ENCODE measurements at regions not wholly inside any gene's neighbourhood (a gene's known extent, or its start where the extent isn't known, plus 50 kb on each side); places are given as distances from the start of the nearest gene placed in this dataset.

DNA sequence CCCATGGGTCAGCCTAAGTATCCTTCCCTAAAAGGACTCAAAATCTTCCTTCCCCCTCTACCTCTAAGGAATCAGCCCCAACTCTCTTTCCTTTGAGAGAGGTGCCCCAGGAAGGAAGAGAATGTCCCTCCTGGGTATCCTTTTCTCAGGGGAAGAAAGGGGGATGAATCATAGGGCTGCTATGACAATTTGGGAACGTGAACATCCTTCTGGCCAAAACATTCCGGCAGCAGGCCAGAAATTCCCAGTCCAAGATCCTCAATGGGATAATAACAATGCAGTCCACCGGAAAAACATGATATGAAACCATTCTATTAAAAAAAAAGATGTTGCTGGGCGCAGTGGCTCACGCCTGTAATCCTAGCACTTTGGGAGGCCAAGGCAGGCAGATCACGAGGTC, 50.8 kb upstream of the CACNA2D3 start:
- H3K9me3 Mint-ChIP-seq: peaks cover 5% of the 10 kb centered on the region

DNA sequence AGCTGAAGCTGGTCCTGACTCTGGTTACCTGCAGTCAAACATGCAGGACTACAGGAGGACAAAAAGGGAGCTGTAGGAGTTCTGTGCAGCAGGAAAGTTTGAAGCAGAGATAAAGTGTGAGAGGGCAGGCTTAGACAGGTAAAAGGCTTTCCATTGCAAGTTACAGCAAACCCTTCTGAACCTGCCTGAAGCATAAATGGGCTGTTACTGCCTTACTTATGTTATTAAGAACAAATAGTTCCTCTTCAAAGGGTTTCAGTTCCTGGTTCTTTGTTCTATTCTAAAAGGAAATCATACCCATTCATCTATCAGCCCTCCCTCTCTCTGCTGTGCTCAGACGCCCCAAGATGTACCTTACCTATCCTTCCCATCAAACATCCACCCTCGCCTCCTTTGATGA, 52.4 kb upstream of the CACNA2D3 start:
- peaks cover 2% of the 10 kb centered on the region for H3K9me3 Mint-ChIP-seq
- DNase-seq (ENCODE audit: low spot score in 2 of 2): no peak

More for the DNA sequence above, 50.8 kb upstream of the CACNA2D3 start:
- Mint-ChIP-seq H3K4me3 (no peak overlapping the region), H3K27ac (no peak overlapping the region), H3K36me3 (no peaks in the 10 kb centered on the region), H3K4me1 (no peaks in the 10 kb centered on the region)
- DNase-seq (ENCODE audit: low spot score in 2 of 2) (no peak), ATAC-seq (no peak)

GRCh38 chr3:54067055-54067698, 55.2 kb upstream of the CACNA2D3 start:
- no peak for ATAC-seq
- Mint-ChIP-seq H3K4me1 (no peaks in the 10 kb centered on the region), H3K9me3 (peaks cover 2% of the 10 kb centered on the region), H3K4me3 (no peak overlapping the region), H3K27ac (no peak overlapping the region), H3K36me3 (no peaks in the 10 kb centered on the region)
- DNase-seq (ENCODE audit: low spot score in 2 of 2): no peak

More for the DNA sequence above, 52.4 kb upstream of the CACNA2D3 start:
- Mint-ChIP-seq H3K4me3 (no peak overlapping the region), H3K27ac (no peak overlapping the region), H3K4me1 (no peaks in the 10 kb centered on the region), H3K36me3 (no peaks in the 10 kb centered on the region)
- no peak for ATAC-seq

GRCh38 chr3:54066253-54066652, 56.1 kb upstream of the CACNA2D3 start:
- H3K4me1 Mint-ChIP-seq: no peaks in the 10 kb centered on the region
- peaks cover 2% of the 10 kb centered on the region for H3K9me3 Mint-ChIP-seq
- DNase-seq (ENCODE audit: low spot score in 2 of 2) (no peak), ATAC-seq (no peak)
- no peak overlapping the region for H3K27ac Mint-ChIP-seq
- no peak overlapping the region for H3K4me3 Mint-ChIP-seq
- H3K36me3 Mint-ChIP-seq: no peaks in the 10 kb centered on the region

GRCh38 chr3:54065586-54065985, 56.8 kb upstream of the CACNA2D3 start:
- Mint-ChIP-seq H3K27ac (no peak overlapping the region), H3K36me3 (no peaks in the 10 kb centered on the region), H3K4me3 (no peak overlapping the region), H3K9me3 (no peaks in the 10 kb centered on the region), H3K4me1 (no peaks in the 10 kb centered on the region)
- DNase-seq (ENCODE audit: low spot score in 2 of 2): no peak
- no peak for ATAC-seq

DNA sequence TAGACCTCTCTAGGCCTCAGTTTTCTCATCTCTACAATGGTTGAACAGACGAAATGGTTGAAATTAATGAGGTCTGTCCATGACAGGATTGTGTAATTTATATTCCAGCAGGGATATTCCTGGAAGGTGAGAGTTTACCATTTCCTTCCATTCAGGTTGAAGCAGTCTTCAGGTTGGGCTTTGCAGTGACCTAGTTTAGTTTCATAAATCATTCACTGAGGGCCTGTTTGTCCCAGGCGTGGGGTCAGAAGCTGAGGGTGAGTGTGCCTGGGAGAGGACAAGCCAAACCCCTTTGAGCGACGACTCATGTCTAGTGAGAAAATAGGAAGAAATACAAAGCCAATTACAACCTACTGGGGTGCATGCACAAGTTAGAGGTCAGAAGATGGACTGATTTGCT, 57.2 kb upstream of the CACNA2D3 start:
- Mint-ChIP-seq H3K4me1 (no peaks in the 10 kb centered on the region), H3K27ac (no peak overlapping the region), H3K36me3 (no peaks in the 10 kb centered on the region), H3K4me3 (no peak overlapping the region), H3K9me3 (no peaks in the 10 kb centered on the region)
- DNase-seq (ENCODE audit: low spot score in 2 of 2): no peak
- ATAC-seq: no peak

DNA sequence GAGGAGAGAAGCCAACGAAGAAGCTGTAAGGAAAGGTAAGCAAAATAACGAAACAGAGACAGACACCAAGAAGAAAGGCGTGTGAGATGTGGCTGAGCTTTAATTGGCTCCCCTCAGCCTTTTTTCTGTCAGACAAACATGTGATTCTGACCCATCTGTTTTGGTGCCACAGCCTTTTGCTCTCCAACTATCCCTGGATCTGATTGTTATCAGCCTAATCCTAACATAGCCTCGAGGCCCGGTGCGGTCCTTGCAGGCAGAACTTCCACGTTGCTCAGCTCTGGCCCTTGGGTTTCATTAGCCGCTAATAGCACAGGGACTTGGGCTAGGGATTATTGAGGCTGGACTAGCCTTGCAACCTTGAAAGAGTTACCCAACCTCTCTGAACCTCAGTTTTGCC, 57.9 kb upstream of the CACNA2D3 start:
- H3K36me3 Mint-ChIP-seq: no peaks in the 10 kb centered on the region
- DNase-seq (ENCODE audit: low spot score in 2 of 2): no peak
- no peak overlapping the region for H3K4me3 Mint-ChIP-seq
- H3K27ac Mint-ChIP-seq: no peak overlapping the region
- H3K9me3 Mint-ChIP-seq: no peaks in the 10 kb centered on the region
- no peaks in the 10 kb centered on the region for H3K4me1 Mint-ChIP-seq
- ATAC-seq: no peak

DNA sequence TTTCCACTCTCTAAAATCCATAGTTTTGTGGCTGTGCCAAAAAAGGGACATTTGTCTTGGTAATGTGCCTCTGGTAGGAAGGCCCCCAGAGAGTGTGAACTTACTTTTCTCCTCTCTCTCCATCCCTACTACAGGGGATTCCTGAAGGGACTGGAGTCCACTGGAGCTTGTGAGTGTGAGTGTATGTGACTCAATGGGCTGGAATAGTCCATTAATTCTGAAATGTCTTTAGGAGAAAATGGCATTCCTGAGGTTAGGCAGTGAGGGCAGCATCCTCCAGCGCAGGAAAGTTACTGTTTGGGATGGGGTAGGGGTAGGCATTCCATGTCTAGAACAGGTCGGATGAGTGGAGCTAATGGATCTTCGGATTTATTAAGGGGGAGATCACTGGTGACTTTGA, 59.8 kb upstream of the CACNA2D3 start:
- H3K9me3 Mint-ChIP-seq: no peaks in the 10 kb centered on the region

GRCh38 chr3:54056521-54056920, 65.8 kb upstream of the CACNA2D3 start:
- Mint-ChIP-seq H3K4me1 (no peaks in the 10 kb centered on the region), H3K27ac (no peak overlapping the region), H3K9me3 (no peaks in the 10 kb centered on the region), H3K4me3 (no peak overlapping the region), H3K36me3 (no peaks in the 10 kb centered on the region)
- no peak for DNase-seq (ENCODE audit: low spot score in 2 of 2)
- no peak for ATAC-seq

More for the DNA sequence above, 59.8 kb upstream of the CACNA2D3 start:
- no peak overlapping the region for H3K4me3 Mint-ChIP-seq
- no peaks in the 10 kb centered on the region for H3K36me3 Mint-ChIP-seq
- H3K27ac Mint-ChIP-seq: no peak overlapping the region
- no peaks in the 10 kb centered on the region for H3K4me1 Mint-ChIP-seq
- ATAC-seq: no peak
- DNase-seq (ENCODE audit: low spot score in 2 of 2): no peak

DNA sequence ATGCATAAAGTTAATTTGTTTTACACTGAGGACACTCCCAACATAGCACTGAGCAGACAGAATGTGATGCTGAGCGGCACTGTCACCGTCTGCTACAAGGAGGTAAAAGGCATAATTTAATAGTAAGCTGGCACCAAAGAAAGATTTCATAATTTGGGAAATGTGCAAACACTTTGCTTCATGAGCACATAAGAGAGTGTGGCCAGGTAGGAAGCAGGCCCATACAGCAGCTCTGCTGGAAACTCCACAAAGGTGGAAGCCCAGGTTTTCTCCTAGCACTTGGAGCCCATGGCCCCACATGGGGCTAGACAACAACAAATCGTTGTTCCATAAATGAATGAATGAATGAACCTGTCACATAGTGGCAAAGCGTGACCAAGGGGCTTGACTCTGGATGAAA, 68.5 kb upstream of the CACNA2D3 start:
- H3K4me3 Mint-ChIP-seq: no peak overlapping the region
- no peaks in the 10 kb centered on the region for H3K4me1 Mint-ChIP-seq
- H3K9me3 Mint-ChIP-seq: no peaks in the 10 kb centered on the region
- H3K36me3 Mint-ChIP-seq: no peaks in the 10 kb centered on the region
- ATAC-seq (no peak), DNase-seq (ENCODE audit: low spot score in 2 of 2) (no peak)
- H3K27ac Mint-ChIP-seq: no peak overlapping the region

GRCh38 chr3:54053211-54053610, 69.1 kb upstream of the CACNA2D3 start:
- H3K4me3 Mint-ChIP-seq: no peak overlapping the region
- no peaks in the 10 kb centered on the region for H3K9me3 Mint-ChIP-seq
- DNase-seq (ENCODE audit: low spot score in 2 of 2) (no peak), ATAC-seq (no peak)
- no peak overlapping the region for H3K27ac Mint-ChIP-seq
- H3K4me1 Mint-ChIP-seq: no peaks in the 10 kb centered on the region
- no peaks in the 10 kb centered on the region for H3K36me3 Mint-ChIP-seq

- H3K27ac Mint-ChIP-seq: no peak overlapping the region
- no peaks in the 10 kb centered on the region for H3K4me1 Mint-ChIP-seq
- ATAC-seq (no peak), DNase-seq (ENCODE audit: low spot score in 2 of 2) (no peak)
- H3K36me3 Mint-ChIP-seq: no peaks in the 10 kb centered on the region
- no peak overlapping the region for H3K4me3 Mint-ChIP-seq
- no peaks in the 10 kb centered on the region for H3K9me3 Mint-ChIP-seq
Observed at GRCh38 chr3:54047568-54047967, 74.8 kb upstream of the CACNA2D3 start.

DNA sequence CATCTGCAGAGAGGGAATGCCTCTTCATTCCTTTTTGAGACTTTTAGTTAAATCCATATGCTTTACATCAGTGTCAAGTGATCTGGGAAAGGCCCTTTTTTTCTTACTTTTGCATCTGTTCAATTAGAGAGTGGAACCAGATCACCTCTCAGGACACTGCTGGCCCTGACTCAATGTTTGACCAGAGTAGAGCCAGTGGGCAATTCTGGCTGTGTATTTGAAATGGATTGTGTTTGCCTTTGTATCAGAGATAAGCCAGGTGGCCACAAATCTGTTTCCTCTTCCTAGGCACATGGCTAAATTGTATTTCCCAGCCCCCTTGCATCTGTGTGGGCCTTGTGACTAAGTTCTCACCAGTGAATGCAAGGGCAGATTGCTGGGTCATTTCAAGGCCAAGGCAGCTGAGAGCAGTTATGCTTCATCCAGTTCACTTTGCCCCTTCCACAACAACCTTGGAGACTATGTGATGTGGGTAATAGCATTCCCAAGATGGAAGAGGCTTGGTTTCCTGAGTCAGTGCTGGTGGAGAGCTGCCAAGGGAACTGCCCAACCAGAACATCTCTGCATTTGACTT, 75.6 kb upstream of the CACNA2D3 start:
- Mint-ChIP-seq H3K27ac (no peak overlapping the region), H3K36me3 (no peaks in the 10 kb centered on the region), H3K9me3 (no peaks in the 10 kb centered on the region), H3K4me1 (no peaks in the 10 kb centered on the region), H3K4me3 (no peak overlapping the region)
- ATAC-seq: no peak
- DNase-seq (ENCODE audit: low spot score in 2 of 2): no peak

DNA sequence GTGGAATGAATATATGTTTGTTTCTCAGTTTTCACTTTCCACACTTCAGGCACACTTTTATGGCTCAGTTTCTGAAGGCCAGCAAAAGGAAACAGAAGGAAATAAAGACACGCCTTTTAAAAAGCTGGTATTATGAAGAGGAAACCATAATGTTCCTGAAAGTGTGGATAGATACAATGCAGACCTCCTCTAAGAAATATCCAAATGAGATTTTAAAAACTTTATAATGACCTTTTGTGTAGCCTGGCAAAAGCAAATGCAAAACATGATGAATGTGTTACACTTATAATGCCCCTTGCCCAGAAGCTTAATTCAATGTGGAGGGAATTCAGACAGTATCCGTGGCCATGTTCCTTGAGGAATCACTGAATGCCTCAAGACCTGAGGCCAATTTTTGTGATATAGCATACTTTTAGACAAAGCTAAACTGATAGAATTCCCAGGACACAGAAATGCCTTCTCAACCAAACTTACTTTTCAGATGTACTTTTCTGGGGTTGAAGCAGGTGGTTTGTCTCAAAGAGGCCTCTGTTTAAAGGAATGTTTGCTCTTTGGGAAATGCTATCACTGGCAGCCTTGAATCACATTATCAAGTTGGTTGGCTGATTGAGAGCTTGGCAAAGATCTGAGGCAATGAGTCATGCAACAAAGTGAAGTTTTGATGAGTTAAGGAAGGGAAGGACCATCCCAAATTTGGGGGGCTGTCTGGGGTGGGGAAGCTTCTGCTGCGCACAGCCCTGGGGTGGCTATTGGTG, 77.1 kb upstream of the CACNA2D3 start:
- ATAC-seq (no peak), DNase-seq (ENCODE audit: low spot score in 2 of 2) (no peak)
- Mint-ChIP-seq H3K36me3 (no peaks in the 10 kb centered on the region), H3K4me3 (no peak overlapping the region), H3K9me3 (no peaks in the 10 kb centered on the region), H3K27ac (no peak overlapping the region), H3K4me1 (no peaks in the 10 kb centered on the region)

DNA sequence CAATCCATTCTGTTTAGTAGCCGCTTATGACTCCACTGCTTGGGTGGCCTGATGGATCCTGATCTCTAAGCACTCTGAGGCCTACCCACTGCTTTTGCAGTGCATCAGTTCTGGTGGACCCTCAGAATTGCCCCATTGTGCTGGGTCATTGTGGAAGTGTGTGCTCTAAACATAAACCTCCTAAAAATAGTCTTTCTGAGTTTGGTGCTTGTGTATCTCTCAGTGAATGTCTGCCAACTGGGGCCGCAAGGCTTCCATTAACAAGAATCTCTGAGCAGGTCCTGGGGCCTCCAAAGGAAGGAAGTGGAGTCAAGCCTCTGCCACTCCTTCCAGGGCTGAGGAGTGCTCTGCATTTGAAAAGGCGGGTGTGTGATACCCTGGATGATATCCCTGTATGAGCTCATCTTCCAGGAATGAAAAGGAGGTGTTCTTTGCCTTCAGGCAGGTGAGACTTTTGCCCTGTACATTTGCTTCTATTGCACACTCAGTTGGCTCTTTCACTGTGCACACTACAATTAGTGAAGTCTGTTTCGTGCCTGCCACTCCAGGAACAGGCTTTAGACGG, 80.0 kb upstream of the CACNA2D3 start:
- no peaks in the 10 kb centered on the region for H3K36me3 Mint-ChIP-seq
- no peak overlapping the region for H3K27ac Mint-ChIP-seq
- no peak overlapping the region for H3K4me3 Mint-ChIP-seq
- H3K4me1 Mint-ChIP-seq: no peaks in the 10 kb centered on the region
- ATAC-seq (no peak), DNase-seq (ENCODE audit: low spot score in 2 of 2) (no peak)
- no peaks in the 10 kb centered on the region for H3K9me3 Mint-ChIP-seq

DNA sequence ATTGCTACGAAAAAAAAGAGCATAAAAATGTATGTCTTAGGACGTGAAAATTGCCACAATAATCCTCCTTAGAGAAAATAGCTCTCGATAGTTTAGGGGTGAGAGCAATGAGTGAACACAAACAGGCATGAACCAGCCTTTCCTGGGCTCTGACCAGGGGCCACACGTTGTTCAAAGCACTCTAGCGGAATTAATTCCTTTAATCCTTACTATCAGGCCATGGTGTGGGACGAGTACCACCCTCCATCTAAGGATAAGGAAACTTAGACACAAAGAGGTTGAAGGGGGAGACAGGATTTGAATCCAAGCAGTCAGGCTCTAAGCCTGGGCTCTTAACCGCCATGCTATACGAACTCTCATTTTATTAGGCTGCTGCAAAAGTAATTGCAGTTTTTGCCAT, 81.9 kb upstream of the CACNA2D3 start:
- no peak for ATAC-seq
- DNase-seq (ENCODE audit: low spot score in 2 of 2): no peak
- H3K4me3 Mint-ChIP-seq: no peak overlapping the region
- H3K36me3 Mint-ChIP-seq: no peaks in the 10 kb centered on the region
- no peaks in the 10 kb centered on the region for H3K4me1 Mint-ChIP-seq
- H3K9me3 Mint-ChIP-seq: no peaks in the 10 kb centered on the region
- no peak overlapping the region for H3K27ac Mint-ChIP-seq

All from stimulated activated effector memory CD8-positive, alpha-beta T cell treated with anti-CD3 and anti-CD28 coated beads, Interleukin-12 subunit alpha, Interleukin-12 subunit beta, amount 100 ng/mL, for 72 hours (primary cell).